ENCODE measurements at regions not wholly inside any gene's neighbourhood (a gene's known extent, or its start where the extent isn't known, plus 50 kb on each side); places are given as distances from the start of the nearest gene placed in this dataset.

- ATAC-seq, result no peak
- ChIA-PET POLR2A (no interaction called here), CTCF (no interaction called here)
- DNase-seq (ENCODE audit: low read depth in 1 of 2, low spot score in 1 of 2), result no peak
- Histone ChIP-seq H3K27ac (no peak overlapping the region), H3K9me3 (no peaks in the 10 kb centered on the region), H3K4me1 (no peaks in the 10 kb centered on the region), H3K4me3 (no peak overlapping the region), H3K4me2 (no peak overlapping the region)
- FAIRE-seq, result no peak
- TF ChIP-seq RCOR1 (IDR thresholded peaks at IDR 0.05; ENCODE audit: low read depth, low read length) (no peak), HOXB13 (CRISPR knock-in tag; IDR thresholded peaks at IDR 0.05; ENCODE audit: low read depth) (no peak), MAX (IDR thresholded peaks at IDR 0.05) (no peak), TP53 (CRISPR knock-in tag; IDR thresholded peaks at IDR 0.05) (no peak), TFCP2L1 (CRISPR knock-in tag; IDR thresholded peaks at IDR 0.05) (no peak), POLR2AphosphoS2 (conservative IDR thresholded peaks at IDR 0.05; ENCODE audit: low read length) (no peak), NR3C1 (IDR thresholded peaks at IDR 0.05) (no peak), ZSCAN20 (CRISPR knock-in tag; IDR thresholded peaks at IDR 0.05) (no peak), BCL3 (IDR thresholded peaks at IDR 0.05) (no peak), CBX2 (IDR thresholded peaks at IDR 0.05; ENCODE audit: borderline replicate concordance, low read depth) (no peak), RNF2 (IDR thresholded peaks at IDR 0.05; ENCODE audit: borderline replicate concordance, low read depth) (no peak), BHLHE40 (IDR thresholded peaks at IDR 0.05; ENCODE audit: low read depth, low read length) (no peak), RARB (CRISPR knock-in tag; IDR thresholded peaks at IDR 0.05) (no peak)
These were observed 399.7 kb downstream of the CPS1 start for GRCh38 chr2:210956101-210956500.

GRCh38 chr2:210961249-210961648 lies 404.9 kb downstream of the CPS1 start:
- H3K27ac ChIP-seq, result no peak overlapping the region
- H3K4me1 ChIP-seq, result no peaks in the 10 kb centered on the region
- no peak for FAIRE-seq
- H3K4me2 ChIP-seq, result no peak overlapping the region
- TF ChIP-seq RNF2 (IDR thresholded peaks at IDR 0.05; ENCODE audit: borderline replicate concordance, low read depth) (no peak), CEBPB (IDR thresholded peaks at IDR 0.05) (no peak), CBX8 (IDR thresholded peaks at IDR 0.05) (no peak), HOXB5 (CRISPR knock-in tag; IDR thresholded peaks at IDR 0.05) (no peak), CHD4 (IDR thresholded peaks at IDR 0.05; ENCODE audit: borderline replicate concordance) (no peak), POLR2A (IDR thresholded peaks at IDR 0.05; ENCODE audit: low read length) (no peak), SREBF2 (IDR thresholded peaks at IDR 0.05) (no peak), JUNB (IDR thresholded peaks at IDR 0.05) (no peak), ZC3H11A (IDR thresholded peaks at IDR 0.05) (no peak), ZSCAN20 (CRISPR knock-in tag; IDR thresholded peaks at IDR 0.05) (no peak), RFX5 (IDR thresholded peaks at IDR 0.05) (no peak), JUN (IDR thresholded peaks at IDR 0.05) (no peak), CTCF (IDR thresholded peaks at IDR 0.05) (no peak), ZNF302 (CRISPR knock-in tag; IDR thresholded peaks at IDR 0.05) (no peak), PHF8 (IDR thresholded peaks at IDR 0.05; ENCODE audit: borderline replicate concordance, low read depth) (no peak), NFE2L2 (conservative IDR thresholded peaks at IDR 0.05; ENCODE audit: low read length) (no peak), ESRRA (IDR thresholded peaks at IDR 0.05; ENCODE audit: borderline replicate concordance, low read length) (no peak), HES2 (IDR thresholded peaks at IDR 0.05) (no peak), SMC3 (IDR thresholded peaks at IDR 0.05) (no peak), TP53 (CRISPR knock-in tag; IDR thresholded peaks at IDR 0.05) (no peak)
- H3K4me3 ChIP-seq, result no peak overlapping the region
- 0% methylated on average over 2 of the region's 2 CpGs for WGBS (ENCODE audit: missing lambda C conversion rate)
- ChIA-PET CTCF (no interaction called here), POLR2A (no interaction called here)
- no peaks in the 10 kb centered on the region for H3K9me3 ChIP-seq
- DNase-seq (ENCODE audit: low read depth in 1 of 2, low spot score in 1 of 2), result no peak
- no peak for ATAC-seq

All from A549 (cell line).